Stomach (tissue), 4 donors: ENCODE measurements at regions not wholly inside any gene's neighbourhood (a gene's known extent, or its start where the extent isn't known, plus 50 kb on each side); places are given as distances from the start of the nearest gene placed in this dataset.

Source experiments
- EP300 ChIP-seq: sonication (generic); formaldehyde crosslinking; IDR thresholded peaks from one replicate; pipeline ENCODE4 v1.6.1; 2017; ENCODE audit warnings: antibody characterized with exemption
- POLR2A ChIP-seq, 4 donors: fragments of 450-650 bp; IDR thresholded peaks; one replicate each; pipeline ENCODE4 v1.6.1; 2016; ENCODE audit warnings: antibody characterized with exemption in 4 of 4, control low read depth in 2 of 4, mild to moderate bottlenecking in 1 of 4, moderate library complexity in 1 of 4
- TF ChIP-seq, protein P1 (sequence below), 7 experiments: fragments of 450-650 bp in 4 of 7; fragments of 200-600 bp in 3 of 7; sonication (generic) in 3 of 7; IDR thresholded peaks; one replicate each; pipeline ENCODE4 v1.5.1; 2016 to 2019; ENCODE audit warnings: antibody characterized with exemption in 7 of 7, control low read depth in 2 of 7, mild to moderate bottlenecking in 1 of 7

DNA sequence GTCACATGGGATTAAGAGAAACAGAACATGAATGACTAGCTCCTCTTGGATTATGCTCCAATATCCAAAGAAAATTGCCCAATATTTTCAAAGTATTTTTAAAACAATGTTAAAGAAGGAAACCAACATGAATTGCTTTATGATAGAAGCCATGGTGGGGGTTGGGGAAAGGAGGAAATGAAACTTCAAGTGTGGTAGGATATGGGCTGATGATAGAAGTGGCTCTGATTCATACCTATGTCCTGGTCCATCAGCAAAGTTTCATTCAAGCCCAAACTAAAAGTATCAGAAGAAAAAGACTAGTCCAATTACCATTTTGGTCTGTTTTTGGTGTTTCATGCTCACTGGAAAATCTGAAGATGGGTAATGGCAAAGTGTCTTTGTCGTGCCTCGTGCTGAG, 104.2 kb upstream of the PROX1 start:
- TF ChIP-seq, protein P1, sequence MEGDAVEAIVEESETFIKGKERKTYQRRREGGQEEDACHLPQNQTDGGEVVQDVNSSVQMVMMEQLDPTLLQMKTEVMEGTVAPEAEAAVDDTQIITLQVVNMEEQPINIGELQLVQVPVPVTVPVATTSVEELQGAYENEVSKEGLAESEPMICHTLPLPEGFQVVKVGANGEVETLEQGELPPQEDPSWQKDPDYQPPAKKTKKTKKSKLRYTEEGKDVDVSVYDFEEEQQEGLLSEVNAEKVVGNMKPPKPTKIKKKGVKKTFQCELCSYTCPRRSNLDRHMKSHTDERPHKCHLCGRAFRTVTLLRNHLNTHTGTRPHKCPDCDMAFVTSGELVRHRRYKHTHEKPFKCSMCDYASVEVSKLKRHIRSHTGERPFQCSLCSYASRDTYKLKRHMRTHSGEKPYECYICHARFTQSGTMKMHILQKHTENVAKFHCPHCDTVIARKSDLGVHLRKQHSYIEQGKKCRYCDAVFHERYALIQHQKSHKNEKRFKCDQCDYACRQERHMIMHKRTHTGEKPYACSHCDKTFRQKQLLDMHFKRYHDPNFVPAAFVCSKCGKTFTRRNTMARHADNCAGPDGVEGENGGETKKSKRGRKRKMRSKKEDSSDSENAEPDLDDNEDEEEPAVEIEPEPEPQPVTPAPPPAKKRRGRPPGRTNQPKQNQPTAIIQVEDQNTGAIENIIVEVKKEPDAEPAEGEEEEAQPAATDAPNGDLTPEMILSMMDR (IDR thresholded peaks at IDR 0.05): no peak
- TF ChIP-seq POLR2A (IDR thresholded peaks at IDR 0.05) (no peak), EP300 (no peak)
